ENCODE measurements at regions not wholly inside any gene's neighbourhood (a gene's known extent, or its start where the extent isn't known, plus 50 kb on each side); places are given as distances from the start of the nearest gene placed in this dataset.

GRCh38 chr15:96969732-96970710 is 639.5 kb downstream of the NR2F2 start:
- DNase-seq (ENCODE audit: low spot score) = no peak
- Mint-ChIP-seq H3K4me3 (no peak overlapping the region), H3K36me3 (no peaks in the 10 kb centered on the region), H3K27ac (no peak overlapping the region), H3K27me3 (ENCODE audit: low read depth) (no peaks in the 10 kb centered on the region; the same call in 1 of the 2 replicates), H3K4me1 (peaks cover 5% of the 10 kb centered on the region), H3K9me3 (no peaks in the 10 kb centered on the region)
- TF ChIP-seq SMAD3 (CRISPR knock-in tag; IDR thresholded peaks at IDR 0.05; ENCODE audit: borderline replicate concordance) = no peak
- TF ChIP-seq NR1H2 (CRISPR knock-in tag; IDR thresholded peaks at IDR 0.05) = no peak
- no peak for TF ChIP-seq ETV6 (CRISPR knock-in tag; IDR thresholded peaks at IDR 0.05)
- TF ChIP-seq PREB (CRISPR knock-in tag; IDR thresholded peaks at IDR 0.05; ENCODE audit: borderline replicate concordance) = no peak
- TF ChIP-seq ZNF416 (CRISPR knock-in tag; IDR thresholded peaks at IDR 0.05) = no peak
- no peak for TF ChIP-seq ZNF396 (CRISPR knock-in tag; IDR thresholded peaks at IDR 0.05; ENCODE audit: borderline replicate concordance)
- TF ChIP-seq ZMAT4 (CRISPR knock-in tag; IDR thresholded peaks at IDR 0.05) = no peak
- TF ChIP-seq, protein P1, sequence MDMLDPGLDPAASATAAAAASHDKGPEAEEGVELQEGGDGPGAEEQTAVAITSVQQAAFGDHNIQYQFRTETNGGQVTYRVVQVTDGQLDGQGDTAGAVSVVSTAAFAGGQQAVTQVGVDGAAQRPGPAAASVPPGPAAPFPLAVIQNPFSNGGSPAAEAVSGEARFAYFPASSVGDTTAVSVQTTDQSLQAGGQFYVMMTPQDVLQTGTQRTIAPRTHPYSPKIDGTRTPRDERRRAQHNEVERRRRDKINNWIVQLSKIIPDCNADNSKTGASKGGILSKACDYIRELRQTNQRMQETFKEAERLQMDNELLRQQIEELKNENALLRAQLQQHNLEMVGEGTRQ (CRISPR knock-in tag; IDR thresholded peaks at IDR 0.05) = no peak
- TF ChIP-seq ZNF219 (CRISPR knock-in tag; IDR thresholded peaks at IDR 0.05; ENCODE audit: borderline replicate concordance) = no peak
- no peak for TF ChIP-seq FOXJ3 (CRISPR knock-in tag; IDR thresholded peaks at IDR 0.05; ENCODE audit: borderline replicate concordance)
- TF ChIP-seq AR (CRISPR knock-in tag; IDR thresholded peaks at IDR 0.05) = no peak
- no peak for TF ChIP-seq CTCF (IDR thresholded peaks at IDR 0.05)
- TF ChIP-seq NR2C2 (CRISPR knock-in tag; IDR thresholded peaks at IDR 0.05) = no peak
- TF ChIP-seq, protein P2, sequence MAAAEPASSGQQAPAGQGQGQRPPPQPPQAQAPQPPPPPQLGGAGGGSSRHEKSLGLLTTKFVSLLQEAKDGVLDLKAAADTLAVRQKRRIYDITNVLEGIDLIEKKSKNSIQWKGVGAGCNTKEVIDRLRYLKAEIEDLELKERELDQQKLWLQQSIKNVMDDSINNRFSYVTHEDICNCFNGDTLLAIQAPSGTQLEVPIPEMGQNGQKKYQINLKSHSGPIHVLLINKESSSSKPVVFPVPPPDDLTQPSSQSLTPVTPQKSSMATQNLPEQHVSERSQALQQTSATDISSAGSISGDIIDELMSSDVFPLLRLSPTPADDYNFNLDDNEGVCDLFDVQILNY (CRISPR knock-in tag; IDR thresholded peaks at IDR 0.05) = no peak
- TF ChIP-seq, protein P3, sequence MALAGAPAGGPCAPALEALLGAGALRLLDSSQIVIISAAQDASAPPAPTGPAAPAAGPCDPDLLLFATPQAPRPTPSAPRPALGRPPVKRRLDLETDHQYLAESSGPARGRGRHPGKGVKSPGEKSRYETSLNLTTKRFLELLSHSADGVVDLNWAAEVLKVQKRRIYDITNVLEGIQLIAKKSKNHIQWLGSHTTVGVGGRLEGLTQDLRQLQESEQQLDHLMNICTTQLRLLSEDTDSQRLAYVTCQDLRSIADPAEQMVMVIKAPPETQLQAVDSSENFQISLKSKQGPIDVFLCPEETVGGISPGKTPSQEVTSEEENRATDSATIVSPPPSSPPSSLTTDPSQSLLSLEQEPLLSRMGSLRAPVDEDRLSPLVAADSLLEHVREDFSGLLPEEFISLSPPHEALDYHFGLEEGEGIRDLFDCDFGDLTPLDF (CRISPR knock-in tag; IDR thresholded peaks at IDR 0.05) = no peak
- TF ChIP-seq ZNF671 (CRISPR knock-in tag; IDR thresholded peaks at IDR 0.05) = no peak
- ChIA-PET CTCF (no interaction called here), POLR2A (no interaction called here)
- ATAC-seq = no peak

Measured in WTC11 (cell line).